ENCODE measurements at regions not wholly inside any gene's neighbourhood (a gene's known extent, or its start where the extent isn't known, plus 50 kb on each side); places are given as distances from the start of the nearest gene placed in this dataset.
A peak's percentile ranks its signal among the peaks of the same experiment; 100 is the strongest.
"Not testable (repeated sequence)": the region's sequence is repeated elsewhere in the genome, so short reads cannot be mapped to it uniquely, and the experiment has no call there.

DNA sequence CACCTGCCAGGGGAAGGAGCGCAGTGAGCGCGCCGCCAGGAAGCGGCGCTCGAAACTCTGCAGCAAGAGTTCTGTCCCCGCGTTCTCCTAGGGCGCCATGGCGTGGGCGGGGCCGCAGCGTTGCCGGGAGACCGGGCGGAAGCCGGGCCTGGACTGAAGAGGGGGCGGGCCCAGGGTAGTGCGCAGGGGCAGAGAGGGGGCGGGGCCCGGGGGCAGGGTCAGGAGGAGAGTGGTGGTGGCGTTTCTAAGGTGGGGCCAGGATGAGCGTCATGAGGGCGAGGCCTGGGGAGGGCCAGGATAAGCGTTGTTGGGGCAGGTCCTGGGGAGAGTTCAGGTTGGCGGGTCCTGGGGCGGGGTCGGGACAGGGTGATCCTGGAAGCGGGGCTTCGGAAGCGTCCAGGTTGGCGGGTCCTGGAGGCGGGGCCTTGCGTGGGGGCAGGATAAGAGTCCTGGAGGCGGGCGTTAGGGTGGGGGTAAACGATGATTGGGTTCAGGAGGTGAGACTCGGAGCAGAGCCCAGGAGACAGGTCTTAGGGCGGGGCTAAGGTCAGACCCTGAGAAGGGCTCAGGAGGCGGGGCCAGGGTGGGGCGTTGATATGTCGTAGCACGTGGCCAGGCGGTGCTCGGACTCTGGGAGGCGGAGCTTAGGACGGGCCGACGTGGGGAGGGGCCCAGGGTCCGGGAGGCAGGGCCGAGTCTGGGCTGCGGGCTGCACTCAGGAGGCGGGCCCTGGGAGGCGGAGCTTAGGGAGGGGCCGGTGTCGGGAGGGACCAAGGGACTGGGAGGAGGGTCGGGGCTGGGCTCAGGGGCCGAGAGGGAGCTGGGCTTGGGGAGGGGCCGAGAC, 189.4 kb downstream of the ADRA2C start:
- not testable (repeated sequence) for H4K20me1 ChIP-seq (ENCODE audit: insufficient read depth); H3K4me3 ChIP-seq (IDR thresholded peaks at IDR 0.05; ENCODE audit: insufficient read depth, low read depth, low read length); H3K36me3 ChIP-seq (ENCODE audit: insufficient read depth); H2AFZ ChIP-seq (ENCODE audit: low read depth); H3K27me3 ChIP-seq (ENCODE audit: insufficient read depth, low read depth); H3K79me2 ChIP-seq (ENCODE audit: insufficient read depth, low read depth); H3K4me2 ChIP-seq
- peak overlapping the region; percentile 56; the same call in 1 of the 2 replicates for H3K9ac ChIP-seq
- H3K4me1 ChIP-seq (ENCODE audit: low read depth, poor library complexity, severe bottlenecking), result peaks cover 18% of the 10 kb centered on the region
- 0 out of 2 replicates have a peak overlapping the region, but pooled peaks have one; percentile 39 for H3K27ac ChIP-seq

- not testable (repeated sequence) for H3K4me3 ChIP-seq (IDR thresholded peaks at IDR 0.05; ENCODE audit: insufficient read depth, low read depth, low read length); H3K27me3 ChIP-seq (ENCODE audit: insufficient read depth, low read depth); H4K20me1 ChIP-seq (ENCODE audit: insufficient read depth); H2AFZ ChIP-seq (ENCODE audit: low read depth); H3K27ac ChIP-seq; H3K79me2 ChIP-seq (ENCODE audit: insufficient read depth, low read depth); H3K36me3 ChIP-seq (ENCODE audit: insufficient read depth); H3K4me2 ChIP-seq; H3K9ac ChIP-seq
- H3K4me1 ChIP-seq (ENCODE audit: low read depth, poor library complexity, severe bottlenecking), result peaks cover 18% of the 10 kb centered on the region
These were observed 190.1 kb downstream of the ADRA2C start for GRCh38 chr4:3956165-3956867.

DNA sequence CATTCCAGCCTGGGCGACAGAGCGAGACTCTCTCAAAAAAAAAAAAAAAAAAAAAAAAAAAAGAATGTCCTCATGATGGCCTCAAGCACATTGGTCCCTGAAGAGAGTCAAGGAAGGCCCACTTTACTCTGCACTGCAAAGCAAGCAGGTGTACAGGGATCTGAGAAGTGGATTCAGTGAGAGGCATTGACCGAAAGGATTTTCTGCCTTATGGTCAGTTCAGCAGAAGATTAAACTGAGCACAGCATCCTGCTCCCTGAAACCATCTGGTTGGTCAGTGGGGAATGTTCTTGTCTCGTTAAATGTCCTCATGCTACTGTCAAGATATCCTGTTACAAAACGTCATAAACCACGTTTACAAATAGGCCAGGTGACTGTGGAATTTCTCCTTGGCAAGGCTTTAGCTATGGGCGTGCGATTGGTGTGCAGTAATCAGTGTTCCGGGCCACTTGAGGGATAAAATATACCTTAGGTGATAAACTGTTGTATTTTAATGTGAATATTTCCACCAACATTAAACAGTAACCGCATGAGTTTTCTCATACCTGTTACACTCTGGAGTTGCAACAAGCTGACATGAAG, 195.0 kb downstream of the ADRA2C start:
- H3K27ac ChIP-seq; H3K36me3 ChIP-seq (ENCODE audit: insufficient read depth); H3K79me2 ChIP-seq (ENCODE audit: insufficient read depth, low read depth); H3K27me3 ChIP-seq (ENCODE audit: insufficient read depth, low read depth); H3K4me1 ChIP-seq (ENCODE audit: low read depth, poor library complexity, severe bottlenecking); H3K4me2 ChIP-seq; H3K4me3 ChIP-seq (IDR thresholded peaks at IDR 0.05; ENCODE audit: insufficient read depth, low read depth, low read length); H3K9ac ChIP-seq; H2AFZ ChIP-seq (ENCODE audit: low read depth); H4K20me1 ChIP-seq (ENCODE audit: insufficient read depth): not testable (repeated sequence)

DNA sequence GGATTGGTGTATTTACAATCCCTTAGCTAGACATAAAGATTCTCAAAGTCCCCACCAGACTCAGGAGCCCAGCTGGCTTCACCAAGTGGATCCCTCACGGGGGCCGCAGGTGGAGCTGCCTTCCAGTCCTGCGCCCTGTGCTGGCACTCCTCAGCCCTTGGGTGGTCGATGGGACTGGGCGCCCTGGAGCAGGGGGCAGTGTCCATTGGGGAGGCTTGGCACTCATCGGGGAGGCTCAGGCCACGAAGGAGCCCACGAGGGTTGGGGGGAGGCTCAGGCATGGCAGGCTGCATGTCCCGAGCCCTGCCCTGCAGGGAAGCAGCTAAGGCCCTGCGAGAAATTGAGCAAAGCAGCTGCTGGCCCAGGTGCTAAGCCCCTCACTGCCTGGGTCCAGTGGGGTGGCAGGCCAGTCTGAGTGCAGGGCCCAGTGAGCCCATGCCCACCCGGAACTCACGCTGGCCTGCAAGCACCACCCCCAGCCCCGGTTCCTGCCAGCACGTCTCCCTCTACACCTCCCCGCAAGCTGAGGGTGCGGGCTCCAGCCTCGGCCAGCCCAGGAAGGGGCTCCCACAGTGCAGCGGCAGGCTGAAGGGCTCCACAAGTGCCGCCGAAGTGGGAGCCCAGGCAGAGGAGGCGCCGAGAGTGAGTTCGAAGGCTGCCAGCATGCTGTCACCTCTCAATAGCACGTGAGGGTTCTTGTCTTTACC, 198.5 kb downstream of the ADRA2C start:
- H3K27me3 ChIP-seq (ENCODE audit: insufficient read depth, low read depth); H3K4me1 ChIP-seq (ENCODE audit: low read depth, poor library complexity, severe bottlenecking); H3K4me2 ChIP-seq; H4K20me1 ChIP-seq (ENCODE audit: insufficient read depth); H3K27ac ChIP-seq; H3K4me3 ChIP-seq (IDR thresholded peaks at IDR 0.05; ENCODE audit: insufficient read depth, low read depth, low read length); H3K36me3 ChIP-seq (ENCODE audit: insufficient read depth); H3K79me2 ChIP-seq (ENCODE audit: insufficient read depth, low read depth); H2AFZ ChIP-seq (ENCODE audit: low read depth); H3K9ac ChIP-seq: not testable (repeated sequence)

- H3K4me2 ChIP-seq; H3K4me1 ChIP-seq (ENCODE audit: low read depth, poor library complexity, severe bottlenecking); H3K9ac ChIP-seq; H3K27me3 ChIP-seq (ENCODE audit: insufficient read depth, low read depth); H4K20me1 ChIP-seq (ENCODE audit: insufficient read depth); H3K79me2 ChIP-seq (ENCODE audit: insufficient read depth, low read depth); H3K27ac ChIP-seq; H3K36me3 ChIP-seq (ENCODE audit: insufficient read depth); H3K4me3 ChIP-seq (IDR thresholded peaks at IDR 0.05; ENCODE audit: insufficient read depth, low read depth, low read length); H2AFZ ChIP-seq (ENCODE audit: low read depth): not testable (repeated sequence)
These were observed 201.0 kb downstream of the ADRA2C start for GRCh38 chr4:3967204-3967603.

DNA sequence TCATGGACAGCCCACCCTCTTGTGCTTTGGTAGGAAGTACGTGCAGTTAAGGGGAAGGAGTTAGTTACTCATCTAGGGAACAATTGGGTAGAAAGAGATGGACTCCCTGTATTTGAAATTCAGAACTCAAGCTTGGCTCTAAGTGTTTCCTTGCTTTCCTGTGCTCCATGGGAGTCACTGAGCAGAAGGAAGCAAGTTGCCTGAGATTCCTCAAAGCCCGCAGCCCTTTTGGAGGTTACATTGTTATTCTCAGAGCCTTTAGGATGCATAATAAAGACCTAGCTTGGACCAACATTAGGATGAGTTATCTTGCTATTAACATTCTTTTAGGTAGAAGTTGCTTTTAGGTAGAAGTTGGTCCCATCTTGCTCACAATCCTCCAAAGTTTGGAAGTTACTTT, 206.4 kb downstream of the ADRA2C start:
- H4K20me1 ChIP-seq (ENCODE audit: insufficient read depth); H3K4me2 ChIP-seq; H2AFZ ChIP-seq (ENCODE audit: low read depth); H3K79me2 ChIP-seq (ENCODE audit: insufficient read depth, low read depth); H3K27ac ChIP-seq; H3K4me3 ChIP-seq (IDR thresholded peaks at IDR 0.05; ENCODE audit: insufficient read depth, low read depth, low read length); H3K27me3 ChIP-seq (ENCODE audit: insufficient read depth, low read depth); H3K9ac ChIP-seq; H3K36me3 ChIP-seq (ENCODE audit: insufficient read depth); H3K4me1 ChIP-seq (ENCODE audit: low read depth, poor library complexity, severe bottlenecking): not testable (repeated sequence)

- not testable (repeated sequence) for H3K9ac ChIP-seq; H3K36me3 ChIP-seq (ENCODE audit: insufficient read depth); H3K4me1 ChIP-seq (ENCODE audit: low read depth, poor library complexity, severe bottlenecking); H3K4me3 ChIP-seq (IDR thresholded peaks at IDR 0.05; ENCODE audit: insufficient read depth, low read depth, low read length); H2AFZ ChIP-seq (ENCODE audit: low read depth); H4K20me1 ChIP-seq (ENCODE audit: insufficient read depth); H3K4me2 ChIP-seq; H3K79me2 ChIP-seq (ENCODE audit: insufficient read depth, low read depth); H3K27me3 ChIP-seq (ENCODE audit: insufficient read depth, low read depth); H3K27ac ChIP-seq
These were observed 207.5 kb downstream of the ADRA2C start for GRCh38 chr4:3973581-3974200.

DNA sequence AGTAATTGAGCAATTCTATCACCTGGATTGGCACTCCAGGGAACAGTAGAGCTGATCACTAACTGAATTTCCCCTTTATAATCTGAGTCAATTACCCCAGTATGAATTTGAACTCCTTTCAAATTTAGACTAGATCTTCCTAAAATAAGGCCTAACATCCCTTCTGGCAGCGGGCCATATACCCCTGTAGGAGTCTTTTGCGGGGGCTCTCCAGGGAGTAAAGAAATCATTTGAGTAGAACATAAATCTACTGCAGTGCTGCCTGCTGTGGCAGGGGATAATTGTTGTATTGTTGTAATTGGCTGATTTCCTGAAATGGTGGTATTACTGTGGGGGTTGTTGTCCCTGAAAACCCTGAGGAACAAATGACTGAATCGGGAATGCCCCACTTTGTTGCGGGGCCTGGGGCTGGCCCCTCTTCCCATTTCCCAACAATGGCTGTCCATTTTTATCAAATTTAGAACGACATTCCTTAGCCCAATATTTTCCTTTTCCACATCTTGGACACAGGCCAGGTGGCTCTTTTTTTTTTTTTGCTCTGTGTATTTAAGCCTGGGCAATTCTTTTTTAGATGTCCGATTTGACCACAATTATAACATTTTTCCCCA, 217.4 kb downstream of the ADRA2C start:
- H3K27ac ChIP-seq, H3K4me2 ChIP-seq: not testable (repeated sequence)

More for the DNA sequence above, 217.4 kb downstream of the ADRA2C start:
- not testable (repeated sequence) for H3K4me1 ChIP-seq (ENCODE audit: low read depth, poor library complexity, severe bottlenecking); H2AFZ ChIP-seq (ENCODE audit: low read depth); H3K9ac ChIP-seq; H3K79me2 ChIP-seq (ENCODE audit: insufficient read depth, low read depth); H3K27me3 ChIP-seq (ENCODE audit: insufficient read depth, low read depth); H3K36me3 ChIP-seq (ENCODE audit: insufficient read depth); H3K4me3 ChIP-seq (IDR thresholded peaks at IDR 0.05; ENCODE audit: insufficient read depth, low read depth, low read length); H4K20me1 ChIP-seq (ENCODE audit: insufficient read depth)

All from KMS-11 (cell line).